Activated CD4-positive, alpha-beta memory T cell treated with anti-CD3 and anti-CD28 coated beads for 36 hours (primary cell): ENCODE measurements at regions not wholly inside any gene's neighbourhood (a gene's known extent, or its start where the extent isn't known, plus 50 kb on each side); places are given as distances from the start of the nearest gene placed in this dataset.
"Not testable (repeated sequence)": the region's sequence is repeated elsewhere in the genome, so short reads cannot be mapped to it uniquely, and the experiment has no call there.

Experiments
- CTCF ChIA-PET: fragments of 350-600 bp; sonication (Branson Sonifier 250); formaldehyde crosslinking; loops from one replicate; lab custom pipeline; 2021; ENCODE audit warnings: antibody characterized with exemption, inconsistent platforms; lab: Charles Lee
- POLR2A ChIA-PET: fragments of 350-600 bp; sonication (Branson Sonifier 250); formaldehyde crosslinking; loops from one replicate; lab custom pipeline; 2021; ENCODE audit warnings: antibody characterized with exemption; lab: Charles Lee
- DNase-seq: peaks from one replicate; pipeline ENCODE4 v3.0.0-alpha.2; 2020
- H3K27ac Mint-ChIP-seq: one replicate; pipeline ENCODE4 v1.8.0; 2021; ENCODE audit warnings: mixed read lengths
- H3K27me3 Mint-ChIP-seq: one replicate; pipeline ENCODE4 v1.8.0; 2021; ENCODE audit warnings: mixed read lengths
- H3K36me3 Mint-ChIP-seq: one replicate; pipeline ENCODE4 v1.8.0; 2021; ENCODE audit warnings: mixed read lengths
- H3K4me1 Mint-ChIP-seq: one replicate; pipeline ENCODE4 v1.8.0; 2021; ENCODE audit warnings: low read depth, mixed read lengths
- H3K4me3 Mint-ChIP-seq: one replicate; pipeline ENCODE4 v1.8.0; 2021; ENCODE audit warnings: mild to moderate bottlenecking, mixed read lengths
- H3K9me3 Mint-ChIP-seq: one replicate; pipeline ENCODE4 v1.8.0; 2021; ENCODE audit warnings: mixed read lengths
- intact Hi-C: fragments of 100-400 bp; cut with micrococcal nuclease; formaldehyde crosslinking; loops from one replicate; pipeline ENCODE4 v1.15.1; 2023

DNA sequence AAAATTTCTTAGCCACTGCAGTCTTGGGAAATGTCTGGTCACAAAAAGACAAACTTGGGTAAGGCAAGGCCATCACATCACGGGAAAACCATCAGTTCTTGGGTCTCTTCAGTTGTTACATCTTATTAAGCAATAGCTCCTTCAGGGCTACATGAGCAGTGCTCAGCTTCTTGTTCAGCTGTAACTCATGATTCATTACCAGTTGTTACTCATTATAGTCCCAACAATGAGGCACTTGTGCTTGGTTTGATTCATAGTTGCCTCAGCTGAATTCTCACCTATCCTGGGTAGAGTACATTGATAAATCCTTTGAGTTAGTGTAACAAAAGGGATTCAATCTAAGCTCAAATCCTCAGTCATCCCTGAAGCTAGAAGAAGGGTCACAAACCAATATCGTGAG, 102.4 kb upstream of the DCC start:
- CTCF ChIA-PET = interaction anchor here (0.5 kb wide), 1 partner anchor 23 kb away, joined by 5 read pairs; no protein-coding TSS in a partner anchor
- peaks cover 4% of the 10 kb centered on the region for H3K9me3 Mint-ChIP-seq
- no peak for DNase-seq
- no peak overlapping the region for H3K27ac Mint-ChIP-seq
- POLR2A ChIA-PET = no interaction called here
- no peaks in the 10 kb centered on the region for H3K27me3 Mint-ChIP-seq
- no peak overlapping the region for H3K4me3 Mint-ChIP-seq
- intact Hi-C loops = no loop called here
- no peaks in the 10 kb centered on the region for H3K4me1 Mint-ChIP-seq
- no peaks in the 10 kb centered on the region for H3K36me3 Mint-ChIP-seq

DNA sequence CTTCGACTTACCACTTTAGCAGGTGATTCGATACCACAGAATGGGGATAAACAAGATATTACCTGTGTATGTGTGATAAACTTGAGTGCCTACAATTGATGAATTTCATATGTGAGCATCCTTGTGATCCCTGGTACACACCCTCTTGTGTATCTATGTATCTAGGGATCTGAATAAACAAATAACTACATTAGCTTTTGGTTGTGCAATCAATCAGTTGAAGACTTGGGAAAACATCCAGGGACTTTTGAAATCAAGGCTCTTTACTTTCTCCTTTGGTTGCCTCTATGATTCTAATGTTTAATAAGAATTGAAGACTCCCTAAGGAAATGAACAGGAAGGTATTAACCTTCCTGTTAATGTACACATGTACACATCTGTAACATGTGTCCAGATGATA, 97.3 kb upstream of the DCC start:
- Mint-ChIP-seq H3K27me3 (no peaks in the 10 kb centered on the region), H3K36me3 (no peaks in the 10 kb centered on the region), H3K4me1 (no peaks in the 10 kb centered on the region), H3K4me3 (no peak overlapping the region), H3K27ac (no peak overlapping the region), H3K9me3 (peaks cover 5% of the 10 kb centered on the region)
- ChIA-PET CTCF (no interaction called here), POLR2A (no interaction called here)
- DNase-seq = no peak
- intact Hi-C loops = no loop called here

DNA sequence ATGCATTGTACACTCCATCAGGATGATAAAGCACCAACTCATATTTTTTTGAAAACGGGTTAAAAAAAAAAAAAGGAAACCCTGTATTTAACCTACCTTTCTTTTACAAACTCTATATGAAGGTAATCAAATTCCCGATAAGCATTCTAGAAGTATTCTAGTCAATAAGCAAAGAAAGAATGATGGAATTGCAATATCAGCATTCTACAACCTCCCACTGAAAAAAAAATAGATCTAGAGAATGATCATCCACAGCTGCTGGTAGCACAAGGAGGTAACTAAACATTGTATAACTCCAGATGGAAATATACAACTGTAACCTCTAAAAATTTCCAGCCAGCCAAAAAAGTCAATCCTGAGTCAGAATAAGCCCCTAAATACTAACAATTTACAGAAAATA, 95.3 kb upstream of the DCC start:
- H3K27me3 Mint-ChIP-seq = no peaks in the 10 kb centered on the region
- H3K27ac Mint-ChIP-seq = no peak overlapping the region
- H3K4me1 Mint-ChIP-seq = no peaks in the 10 kb centered on the region
- peaks cover 7% of the 10 kb centered on the region for H3K9me3 Mint-ChIP-seq
- ChIA-PET POLR2A (no interaction called here), CTCF (no interaction called here)
- no peak for DNase-seq
- H3K36me3 Mint-ChIP-seq = no peaks in the 10 kb centered on the region
- H3K4me3 Mint-ChIP-seq = no peak overlapping the region
- intact Hi-C loops = no loop called here

DNA sequence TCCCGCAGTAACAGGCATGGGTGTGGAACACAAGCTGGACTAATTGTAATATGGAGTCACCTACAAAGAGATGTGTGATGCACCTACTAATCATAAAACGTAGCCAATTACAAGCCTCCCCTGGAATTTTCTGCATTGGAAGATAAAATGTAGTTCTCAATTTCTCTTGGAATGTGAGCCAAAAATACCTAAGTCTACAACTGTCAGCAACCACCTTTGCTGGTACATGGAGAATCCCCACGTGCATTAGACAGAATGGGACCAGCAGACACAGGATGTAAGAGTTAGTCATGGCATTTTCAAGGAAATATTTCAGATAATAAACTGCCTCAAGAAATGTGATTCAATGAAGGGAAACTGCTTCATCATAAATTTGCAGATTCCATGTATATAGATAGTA, 85.6 kb upstream of the DCC start:
- Mint-ChIP-seq H3K4me1 (no peaks in the 10 kb centered on the region), H3K27me3 (no peaks in the 10 kb centered on the region), H3K27ac (no peak overlapping the region), H3K9me3 (no peaks in the 10 kb centered on the region), H3K4me3 (no peak overlapping the region), H3K36me3 (no peaks in the 10 kb centered on the region)
- DNase-seq = no peak
- intact Hi-C loops = no loop called here
- ChIA-PET CTCF (no interaction called here), POLR2A (no interaction called here)

DNA sequence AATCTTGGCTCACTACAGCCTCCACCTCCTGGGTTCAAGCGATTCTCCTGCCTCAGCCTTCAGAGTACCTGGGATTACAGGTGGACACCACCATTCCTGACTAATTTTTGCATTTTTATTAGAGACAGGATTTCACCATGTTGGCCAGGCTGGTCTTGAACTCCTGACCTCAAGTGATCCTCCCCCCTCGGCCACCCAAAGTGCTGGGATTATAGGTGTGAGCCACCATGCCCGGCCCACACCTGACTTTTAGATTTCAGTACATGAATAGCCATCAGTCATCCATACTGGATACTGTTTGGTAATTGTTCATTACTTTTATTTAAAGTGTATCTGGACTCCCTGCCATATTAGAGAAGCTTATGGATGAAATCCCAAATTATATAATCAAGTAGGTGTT, 82.6 kb upstream of the DCC start:
- H3K36me3 Mint-ChIP-seq, H3K27me3 Mint-ChIP-seq, DNase-seq, H3K4me3 Mint-ChIP-seq, H3K9me3 Mint-ChIP-seq, POLR2A ChIA-PET, CTCF ChIA-PET, H3K4me1 Mint-ChIP-seq, intact Hi-C loops, H3K27ac Mint-ChIP-seq: not testable (repeated sequence)

DNA sequence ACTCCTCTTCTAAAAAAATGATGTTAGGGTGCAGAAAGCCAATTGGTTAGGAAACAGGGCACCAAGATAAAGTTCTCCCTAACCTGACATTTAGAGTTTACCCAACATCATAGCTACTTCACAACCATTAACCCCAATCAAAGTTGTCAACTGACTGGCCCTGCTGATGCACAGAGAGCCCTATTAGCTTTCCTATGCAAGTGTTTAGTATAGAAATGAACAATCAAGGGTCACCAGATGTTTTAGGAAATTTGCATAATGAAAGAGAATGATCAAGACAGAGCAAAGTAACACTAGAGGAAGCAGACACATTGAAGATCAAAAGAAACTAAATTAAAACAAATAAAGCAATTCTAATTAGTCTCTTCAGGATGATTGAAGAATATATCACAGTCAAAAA, 64.2 kb upstream of the DCC start:
- DNase-seq = no peak
- ChIA-PET CTCF (interaction anchor here (0.7 kb wide), 1 partner anchor 361 kb away, joined by 3 read pairs; no protein-coding TSS in a partner anchor), POLR2A (no interaction called here)
- Mint-ChIP-seq H3K27me3 (no peaks in the 10 kb centered on the region), H3K4me3 (no peak overlapping the region), H3K4me1 (no peaks in the 10 kb centered on the region), H3K27ac (no peak overlapping the region), H3K9me3 (peaks cover 1% of the 10 kb centered on the region), H3K36me3 (no peaks in the 10 kb centered on the region)
- intact Hi-C loops = no loop called here

DNA sequence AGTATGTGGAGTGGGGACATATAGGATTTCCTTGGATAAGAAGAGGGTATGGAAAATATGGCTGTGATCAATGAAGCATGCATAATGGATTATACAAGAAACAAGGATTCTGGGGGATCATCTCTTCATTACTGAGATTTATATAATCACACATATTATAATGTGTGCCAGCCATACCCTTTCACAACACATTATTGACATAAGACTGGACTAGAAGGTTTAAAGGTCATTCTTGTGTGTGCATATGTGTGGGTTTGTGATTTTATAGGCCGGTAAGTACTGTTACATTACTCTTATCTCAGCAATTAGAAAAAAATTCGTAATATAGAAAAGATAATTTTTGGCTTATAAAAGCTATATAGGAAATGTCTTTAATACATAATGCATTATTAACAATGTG, 62.2 kb upstream of the DCC start:
- Mint-ChIP-seq H3K4me3 (no peak overlapping the region), H3K27ac (no peak overlapping the region), H3K9me3 (peaks cover 3% of the 10 kb centered on the region), H3K36me3 (no peaks in the 10 kb centered on the region), H3K27me3 (no peaks in the 10 kb centered on the region), H3K4me1 (no peaks in the 10 kb centered on the region)
- CTCF ChIA-PET = no interaction called here
- POLR2A ChIA-PET = no interaction called here
- DNase-seq = no peak
- intact Hi-C loops = no loop called here

DNA sequence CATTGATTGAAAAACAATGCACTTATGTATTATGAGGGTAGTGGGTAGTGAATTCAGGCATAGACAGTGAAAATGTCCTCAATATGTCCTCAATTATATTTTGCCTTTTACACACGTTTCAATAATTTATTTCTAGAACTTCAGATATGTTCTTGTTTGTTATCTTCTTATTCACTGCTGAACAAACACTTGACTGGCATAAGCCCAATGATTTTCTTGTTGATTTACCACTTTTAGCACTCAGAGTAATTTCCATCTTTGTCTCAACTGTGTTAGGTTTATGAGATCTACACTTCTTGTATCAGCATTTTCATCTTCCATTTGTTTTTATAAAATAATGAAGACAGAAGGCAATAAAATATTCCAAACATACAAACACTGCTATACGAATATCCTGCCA, 61.8 kb upstream of the DCC start:
- no peaks in the 10 kb centered on the region for H3K36me3 Mint-ChIP-seq
- peaks cover 3% of the 10 kb centered on the region for H3K9me3 Mint-ChIP-seq
- H3K4me3 Mint-ChIP-seq = no peak overlapping the region
- POLR2A ChIA-PET = no interaction called here
- H3K27ac Mint-ChIP-seq = no peak overlapping the region
- no peaks in the 10 kb centered on the region for H3K27me3 Mint-ChIP-seq
- H3K4me1 Mint-ChIP-seq = no peaks in the 10 kb centered on the region
- DNase-seq = no peak
- intact Hi-C loops = no loop called here
- CTCF ChIA-PET = no interaction called here

DNA sequence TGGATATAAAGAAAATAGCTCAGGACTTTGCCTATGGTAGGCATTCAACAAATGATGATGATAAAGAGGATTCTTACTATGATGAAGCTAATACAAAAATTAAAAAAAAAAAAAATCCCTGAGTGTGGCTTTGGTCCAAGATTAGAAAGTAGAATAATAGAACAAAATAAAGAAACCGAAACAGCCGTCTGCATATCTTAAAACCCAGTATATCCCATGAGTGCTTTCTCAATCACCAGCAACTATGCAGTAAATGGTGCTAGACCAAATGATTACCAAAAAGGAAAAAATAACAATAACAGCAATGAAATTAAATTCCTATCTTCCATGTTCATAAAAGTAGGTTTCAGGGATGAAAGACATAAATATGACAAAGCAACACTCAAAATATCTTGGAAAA, 59.3 kb upstream of the DCC start:
- DNase-seq = no peak
- ChIA-PET POLR2A (no interaction called here), CTCF (interaction anchor here (0.7 kb wide), 1 partner anchor 130 kb away, joined by 3 read pairs; no protein-coding TSS in a partner anchor)
- H3K27ac Mint-ChIP-seq = no peak overlapping the region
- peaks cover 3% of the 10 kb centered on the region for H3K9me3 Mint-ChIP-seq
- H3K4me1 Mint-ChIP-seq = no peaks in the 10 kb centered on the region
- no peaks in the 10 kb centered on the region for H3K36me3 Mint-ChIP-seq
- H3K4me3 Mint-ChIP-seq = no peak overlapping the region
- intact Hi-C loops = no loop called here
- no peaks in the 10 kb centered on the region for H3K27me3 Mint-ChIP-seq

DNA sequence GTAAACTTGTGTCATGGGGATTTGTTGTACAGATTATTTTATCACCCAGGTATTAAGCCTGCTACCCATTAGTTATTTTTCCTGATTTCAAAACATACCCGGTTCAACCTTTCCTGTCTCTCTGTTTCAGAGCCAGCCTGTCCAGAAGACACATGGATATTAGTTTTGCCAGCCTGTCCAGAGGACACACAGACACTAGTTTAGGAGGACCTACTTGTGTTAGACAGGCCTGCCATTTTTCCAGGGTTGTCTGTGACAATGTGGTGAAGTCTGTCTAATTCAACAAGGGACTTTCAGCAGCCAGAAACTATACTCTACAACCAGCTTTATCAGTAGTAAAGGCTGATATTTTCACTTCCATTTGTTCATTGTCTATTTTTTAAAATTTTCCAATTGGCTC, 56.1 kb upstream of the DCC start:
- Mint-ChIP-seq H3K9me3 (peaks cover 3% of the 10 kb centered on the region), H3K36me3 (no peaks in the 10 kb centered on the region), H3K4me1 (no peaks in the 10 kb centered on the region), H3K27ac (no peak overlapping the region), H3K4me3 (no peak overlapping the region), H3K27me3 (no peaks in the 10 kb centered on the region)
- ChIA-PET POLR2A (no interaction called here), CTCF (no interaction called here)
- intact Hi-C loops = no loop called here
- DNase-seq = no peak

DNA sequence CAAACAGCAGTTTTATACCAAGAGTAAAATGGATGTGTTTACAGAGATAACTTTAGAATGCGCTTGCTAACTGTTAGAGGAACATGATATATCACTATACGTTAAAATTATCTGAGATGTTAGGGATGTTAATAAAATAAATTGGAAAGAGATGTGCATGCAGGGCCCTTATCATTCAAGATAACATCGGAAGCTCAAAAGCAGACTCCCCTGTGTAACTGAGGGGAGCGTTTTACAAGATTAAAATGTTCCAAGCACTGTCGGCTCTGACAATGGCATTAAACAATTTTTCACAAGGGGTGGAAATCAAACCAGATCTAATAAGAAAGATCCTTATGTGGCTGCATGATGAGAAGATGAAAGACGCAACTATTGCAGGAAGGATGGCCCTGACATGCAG, 53.3 kb upstream of the DCC start:
- intact Hi-C loops = no loop called here
- Mint-ChIP-seq H3K4me3 (no peak overlapping the region), H3K9me3 (no peaks in the 10 kb centered on the region), H3K27me3 (no peaks in the 10 kb centered on the region), H3K4me1 (no peaks in the 10 kb centered on the region), H3K36me3 (no peaks in the 10 kb centered on the region), H3K27ac (no peak overlapping the region)
- ChIA-PET POLR2A (no interaction called here), CTCF (no interaction called here)
- no peak for DNase-seq

DNA sequence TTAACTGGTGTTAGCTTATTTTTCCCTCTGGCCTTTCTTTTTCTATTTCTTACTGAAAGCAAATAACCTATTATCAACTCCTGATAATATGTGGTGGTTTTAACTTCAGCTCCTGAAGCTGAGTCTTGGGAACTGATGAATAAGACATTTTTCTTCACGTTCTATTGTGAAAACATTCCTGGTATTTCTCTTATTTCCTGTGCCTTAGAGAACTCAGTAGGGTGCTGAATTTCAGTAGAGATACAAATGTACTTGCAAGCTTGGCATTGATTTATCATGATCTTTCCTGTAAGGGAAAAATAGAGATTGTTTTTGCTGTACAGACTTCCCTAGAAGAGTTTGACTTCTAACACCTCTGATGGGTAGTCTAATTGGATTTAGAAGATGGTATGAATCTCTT, 52.8 kb upstream of the DCC start:
- Mint-ChIP-seq H3K36me3 (no peaks in the 10 kb centered on the region), H3K27ac (no peak overlapping the region)

DNA sequence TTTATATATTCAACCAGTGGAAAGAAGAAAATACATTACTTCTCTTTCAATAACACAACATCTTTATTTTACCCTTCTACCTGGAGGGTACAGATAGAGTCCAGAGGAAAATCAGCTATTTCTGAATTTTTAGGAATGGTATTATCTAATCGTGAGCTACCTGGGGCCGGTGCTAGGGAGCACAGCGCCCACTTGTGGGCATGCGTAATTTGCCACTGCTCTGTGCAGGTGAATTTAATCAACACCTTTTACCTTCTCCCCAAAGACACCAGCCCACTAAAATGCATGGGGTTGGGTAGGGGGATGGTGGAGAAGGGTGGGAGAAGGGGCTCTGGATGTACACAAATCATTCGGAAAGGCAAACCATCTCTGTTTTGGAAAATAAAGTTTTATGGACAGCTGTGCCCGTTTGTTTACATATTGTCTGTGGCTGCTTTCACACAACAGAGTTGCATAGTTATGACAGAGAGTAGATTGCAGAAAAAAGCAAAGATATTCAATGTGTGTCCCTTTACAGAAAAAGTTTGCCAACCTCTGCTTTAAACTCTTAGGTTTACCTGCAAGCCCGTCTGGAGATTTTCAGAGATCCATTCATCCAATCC, 51.5 kb upstream of the DCC start:
- CTCF ChIA-PET = interaction anchor here (0.5 kb wide), 1 partner anchor 72 kb away, joined by 4 read pairs; no protein-coding TSS in a partner anchor
- no peaks in the 10 kb centered on the region for H3K4me1 Mint-ChIP-seq

More for the DNA sequence above, 52.8 kb upstream of the DCC start:
- CTCF ChIA-PET = no interaction called here
- no peaks in the 10 kb centered on the region for H3K4me1 Mint-ChIP-seq
- POLR2A ChIA-PET = no interaction called here
- DNase-seq = no peak
- H3K4me3 Mint-ChIP-seq = no peak overlapping the region
- no peaks in the 10 kb centered on the region for H3K9me3 Mint-ChIP-seq
- intact Hi-C loops = no loop called here
- H3K27me3 Mint-ChIP-seq = no peaks in the 10 kb centered on the region

More for the DNA sequence above, 51.5 kb upstream of the DCC start:
- no peaks in the 10 kb centered on the region for H3K9me3 Mint-ChIP-seq
- no peaks in the 10 kb centered on the region for H3K36me3 Mint-ChIP-seq
- POLR2A ChIA-PET = no interaction called here
- intact Hi-C loops = loop anchor here (2.0 kb wide), 1 partner anchor 668 kb away; no protein-coding TSS in a partner anchor
- H3K27ac Mint-ChIP-seq = no peak overlapping the region
- H3K4me3 Mint-ChIP-seq = no peak overlapping the region
- peak; percentile 30 for DNase-seq
- H3K27me3 Mint-ChIP-seq = no peaks in the 10 kb centered on the region
